GM12878 (cell line): ENCODE measurements at regions not wholly inside any gene's neighbourhood (a gene's known extent, or its start where the extent isn't known, plus 50 kb on each side); places are given as distances from the start of the nearest gene placed in this dataset.

ENCODE experiments used
- ATAC-seq: fragments of 200-7000 bp; cut with Tn5 transposase; 3 replicates; pipeline ENCODE4 v1.9.1; 2020; ENCODE audit warnings: mild to moderate bottlenecking, moderate library complexity
- BruUV-seq: library from RNA; stranded (reverse); fragments of 400-500 nt; replicated peaks from 2 replicates; lab custom pipeline; 2021; lab: Mats Ljungman, UMichigan
- CTCF ChIA-PET: fragments of 300-600 bp; sonication (Branson Sonifier 250); formaldehyde crosslinking; extraction: SDS; loops from one replicate; lab custom pipeline; 2021; ENCODE audit warnings: inconsistent platforms; lab: Yijun Ruan, JAX
- POLR2A ChIA-PET: fragments of 350-600 bp; formaldehyde crosslinking; extraction: SDS; loops from one replicate; lab custom pipeline; 2021; ENCODE audit warnings: inconsistent platforms; lab: Charles Lee
- RAD21 ChIA-PET: fragments of 300-600 bp; sonication (Branson Sonifier 250); formaldehyde crosslinking; loops from one replicate; lab custom pipeline; 2023; ENCODE audit warnings: antibody characterized with exemption; ENCODE audit not compliant: unreplicated experiment; lab: Charles Lee
- SMC1A ChIA-PET: fragments of 300-600 bp; sonication (Branson Sonifier 250); formaldehyde crosslinking; loops from one replicate; lab custom pipeline; 2023; ENCODE audit not compliant: unreplicated experiment, uncharacterized antibody; lab: Charles Lee
- DNase-seq: peaks from one replicate; pipeline ENCODE4 v3.0.0-alpha.2; 2011; ENCODE audit warnings: low read depth, low spot score
- FAIRE-seq: peaks from 3 replicates; lab custom pipeline; 2011; peaks lifted over from hg19 to GRCh38; lab: Jason Lieb, UNC
- H2AFZ ChIP-seq: 2 replicates; pipeline ENCODE4 v1.6.0; 2011; ENCODE audit warnings: low read depth, low read length, control low read depth; ENCODE audit not compliant: control insufficient read depth
- H3K27ac ChIP-seq: 2 replicates; pipeline ENCODE4 v1.5.1; 2011; ENCODE audit warnings: control low read depth; ENCODE audit not compliant: control insufficient read depth, insufficient read depth
- H3K27me3 ChIP-seq, 2 experiments: replicated peaks in 1 of 2; 2 replicates each; pipeline versions ENCODE4 v1.6.0 to v1.6.1; 2011; ENCODE audit warnings: low read length in 1 of 2; ENCODE audit not compliant: control insufficient read depth in 2 of 2, insufficient read depth in 2 of 2
- H3K36me3 ChIP-seq, 2 experiments: 2 replicates each; pipeline ENCODE4 v1.5.1; 2011; ENCODE audit warnings: low read length in 1 of 2; ENCODE audit not compliant: control insufficient read depth in 2 of 2, insufficient read depth in 2 of 2
- H3K4me1 ChIP-seq: 2 replicates; pipeline ENCODE4 v1.6.1; 2011; ENCODE audit warnings: mild to moderate bottlenecking, low read length, moderate library complexity, mixed read lengths; ENCODE audit not compliant: control insufficient read depth, insufficient read depth
- H3K4me2 ChIP-seq: 2 replicates; pipeline ENCODE4 v1.6.0; 2011; ENCODE audit warnings: control low read depth; ENCODE audit not compliant: control insufficient read depth, insufficient read depth
- H3K4me3 ChIP-seq: fragments of 200-600 bp; sonication (generic); 2 replicates; pipeline ENCODE4 v1.5.1; 2016
- H3K79me2 ChIP-seq: 2 replicates; pipeline ENCODE4 v1.6.0; 2011; ENCODE audit warnings: low read length; ENCODE audit not compliant: control insufficient read depth, insufficient read depth
- H3K9ac ChIP-seq: 2 replicates; pipeline ENCODE4 v1.8.0; 2011; ENCODE audit warnings: low read length, control low read depth, mixed read lengths; ENCODE audit not compliant: control insufficient read depth, insufficient read depth
- H3K9me3 ChIP-seq: replicated peaks from 3 replicates; pipeline ENCODE4 v1.5.1; 2011; ENCODE audit warnings: mild to moderate bottlenecking, low read length; ENCODE audit not compliant: control insufficient read depth, insufficient read depth
- H4K20me1 ChIP-seq: 2 replicates; pipeline ENCODE4 v1.6.0; 2011; ENCODE audit not compliant: control insufficient read depth, insufficient read depth
- BACH1 ChIP-seq: fragments of 450-650 bp; IDR thresholded peaks from 2 replicates; pipeline ENCODE4 v1.6.1; 2017; ENCODE audit warnings: mild to moderate bottlenecking, borderline replicate concordance
- CEBPB ChIP-seq, 2 experiments: fragments of 150-350 bp in 1 of 2; IDR thresholded peaks; 2 replicates each; pipeline ENCODE4 v1.6.1; 2012 to 2014; ENCODE audit warnings: low read depth in 2 of 2, low read length in 2 of 2, borderline replicate concordance in 1 of 2, inconsistent platforms in 1 of 2
- CHD1 ChIP-seq: IDR thresholded peaks from 2 replicates; pipeline ENCODE4 v1.6.1; 2012; ENCODE audit warnings: low read depth, low read length, improper control_type of control experiment
- EP300 ChIP-seq, 2 experiments: fragments of 150-350 bp in 1 of 2; IDR thresholded peaks; 2 replicates each; pipeline ENCODE4 v1.6.1; 2011 to 2012; ENCODE audit warnings: low read depth in 2 of 2, low read length in 2 of 2, borderline replicate concordance in 1 of 2, improper control_type of control experiment in 1 of 2, inconsistent platforms in 1 of 2; ENCODE audit not compliant: control insufficient read depth in 1 of 2
- ESRRA ChIP-seq: IDR thresholded peaks from 2 replicates; pipeline ENCODE4 v1.6.1; 2012; ENCODE audit warnings: mild to moderate bottlenecking, low read length, improper control_type of control experiment
- LARP7 ChIP-seq: fragments of 450-650 bp; IDR thresholded peaks from 2 replicates; pipeline ENCODE4 v1.6.1; 2017; ENCODE audit warnings: mild to moderate bottlenecking
- NBN ChIP-seq: fragments of 450-650 bp; IDR thresholded peaks from 2 replicates; pipeline ENCODE4 v1.6.1; 2016
- NFYB ChIP-seq: IDR thresholded peaks from 2 replicates; pipeline ENCODE4 v1.6.1; 2011; ENCODE audit warnings: low read depth, mild to moderate bottlenecking, low read length, improper control_type of control experiment, moderate library complexity; ENCODE audit not compliant: insufficient read depth
- SMAD1 ChIP-seq: fragments of 450-650 bp; IDR thresholded peaks from 2 replicates; pipeline ENCODE4 v1.6.1; 2018; ENCODE audit warnings: mild to moderate bottlenecking, low read depth; ENCODE audit not compliant: partially characterized antibody
- SPI1 ChIP-seq: IDR thresholded peaks from 2 replicates; pipeline ENCODE4 v1.6.1; 2011; ENCODE audit warnings: low read depth, mild to moderate bottlenecking, low read length, moderate library complexity, borderline replicate concordance; ENCODE audit not compliant: insufficient read depth
- WGBS: methylation state at CpG from one replicate; pipeline ENCODE4 v1.1.6; 2016; ENCODE audit warnings: low lambda C conversion rate; ENCODE audit not compliant: insufficient replicate concordance, insufficient coverage; ENCODE audit errors: missing lambda C conversion rate; 5-methylcytosine and 5-hydroxymethylcytosine counted together
- in situ Hi-C: fragments of 300-500 bp; cut with MboI; formaldehyde crosslinking; loops from 9 replicates; pipeline ENCODE4 v1.14.3; 2018; ENCODE audit warnings: mixed read lengths
- intact Hi-C: fragments of 100-400 bp; cut with micrococcal nuclease; formaldehyde crosslinking; loops from one replicate; pipeline ENCODE4 v1.14.2; 2022; ENCODE audit not compliant: unreplicated experiment

DNA sequence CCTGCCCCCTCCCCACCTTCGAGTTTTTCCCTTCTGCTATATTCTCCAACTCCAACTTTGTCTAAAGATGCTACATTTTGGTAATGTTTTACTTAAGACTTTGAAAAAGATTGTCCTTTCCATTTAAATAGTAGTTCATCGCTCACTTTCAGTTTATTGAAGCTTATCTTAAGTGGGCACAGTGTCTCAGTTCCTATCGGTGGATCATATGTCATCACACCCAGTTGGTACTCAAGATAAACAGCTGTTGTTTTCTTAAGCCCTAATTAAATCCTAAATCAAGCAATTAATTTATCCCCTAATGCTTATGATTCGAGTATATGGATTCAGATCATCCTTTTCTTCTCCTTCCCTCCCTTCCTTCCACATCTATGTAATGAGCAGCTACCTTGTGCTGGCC is 210.7 kb downstream of the TLE3 start:
- ATAC-seq = no peak
- Histone ChIP-seq H3K4me2 (no peak overlapping the region), H3K9me3 (peaks cover 3% of the 10 kb centered on the region; the same call in 1 of the 3 replicates), H3K9ac (no peak overlapping the region), H3K79me2 (no peaks in the 10 kb centered on the region), H2AFZ (no peak overlapping the region), H3K36me3 (no peaks in the 10 kb centered on the region), H3K27ac (no peak overlapping the region), H3K4me1 (peaks cover 4% of the 10 kb centered on the region; the same call in 1 of the 2 replicates), H3K4me3 (no peak overlapping the region), H3K27me3 (peaks cover 3 to 5% of the 10 kb centered on the region in 2 experiments; a peak in 2 of 4 replicates), H4K20me1 (no peaks in the 10 kb centered on the region)
- DNase-seq = no peak
- intact Hi-C loops (no loop called here), in situ Hi-C loops (no loop called here)
- 7% methylated on average over 4 of the region's 4 CpGs for WGBS
- RAD21 ChIA-PET = no interaction called here
- no peak for FAIRE-seq
- SMC1A ChIA-PET = no interaction called here
- BruUV-seq = no TSS peak
- CTCF ChIA-PET = no interaction called here
- POLR2A ChIA-PET = no interaction called here
- TF ChIP-seq EP300 (IDR thresholded peaks at IDR 0.05; ENCODE audit: borderline replicate concordance in 1 of 2, control insufficient read depth in 1 of 2, low read depth in 2 of 2, low read length in 2 of 2) = no peak
- no peak for TF ChIP-seq SMAD1
- TF ChIP-seq LARP7 = no peak
- no peak for TF ChIP-seq ESRRA
- no peak for TF ChIP-seq SPI1
- no peak for TF ChIP-seq NFYB
- TF ChIP-seq BACH1 = no peak
- TF ChIP-seq CHD1 = no peak
- TF ChIP-seq CEBPB (IDR thresholded peaks at IDR 0.05; ENCODE audit: borderline replicate concordance in 1 of 2, low read depth in 2 of 2, low read length in 2 of 2) = no peak
- TF ChIP-seq NBN = no peak
